ENCODE measurements at regions not wholly inside any gene's neighbourhood (a gene's known extent, or its start where the extent isn't known, plus 50 kb on each side); places are given as distances from the start of the nearest gene placed in this dataset.

GRCh38 chr13:83350569-83350968 lies 531.7 kb downstream of the SLITRK1 start:
- TF ChIP-seq CTCF (IDR thresholded peaks at IDR 0.05; ENCODE audit: insufficient read depth, low read length) = no peak
- no peak for TF ChIP-seq REST (IDR thresholded peaks at IDR 0.05; ENCODE audit: insufficient replicate concordance, low read depth)
- no peak for TF ChIP-seq POLR2AphosphoS5 (IDR thresholded peaks at IDR 0.05; ENCODE audit: low read depth)

Data from HL-60 (cell line).